HepG2 (cell line): ENCODE measurements at regions not wholly inside any gene's neighbourhood (a gene's known extent, or its start where the extent isn't known, plus 50 kb on each side); places are given as distances from the start of the nearest gene placed in this dataset.

Source experiments
- ATAC-seq: fragments of 200-7000 bp; cut with Tn5 transposase; 3 replicates; pipeline ENCODE4 v1.9.1; 2020; ENCODE audit warnings: mild to moderate bottlenecking, moderate library complexity
- BruUV-seq: library from RNA; stranded (reverse); fragments of 400-500 nt; replicated peaks from 2 replicates; lab custom pipeline; 2021; lab: Mats Ljungman, UMichigan
- CTCF ChIA-PET: fragments of 300-600 bp; formaldehyde crosslinking; extraction: SDS; loops from one replicate; lab custom pipeline; 2021; ENCODE audit warnings: low total read pairs, inconsistent platforms, low intra/inter-chr PET ratio; lab: Yijun Ruan, JAX
- POLR2A ChIA-PET: fragments of 350-600 bp; sonication (Branson Sonifier 250); formaldehyde crosslinking; loops from one replicate; lab custom pipeline; 2020; ENCODE audit warnings: antibody characterized with exemption, inconsistent platforms; lab: Yijun Ruan, JAX
- DNase-seq: peaks from one replicate; pipeline ENCODE4 v3.0.0-alpha.2; 2015; ENCODE audit warnings: low spot score
- FAIRE-seq: peaks from 3 replicates; lab custom pipeline; 2011; peaks lifted over from hg19 to GRCh38; lab: Jason Lieb, UNC
- H2AFZ ChIP-seq: one replicate; pipeline ENCODE4 v1.6.1; 2011; ENCODE audit warnings: low read length, inconsistent platforms
- H3K27ac ChIP-seq: fragments of 300-600 bp; 3 replicates; pipeline ENCODE4 v1.8.0; 2011; ENCODE audit warnings: mixed run types, mild to moderate bottlenecking, mixed read lengths, low read length, inconsistent platforms; ENCODE audit not compliant: insufficient read depth; ENCODE audit errors: extremely low read length
- H3K27me3 ChIP-seq, 2 experiments: fragments of 200-600 bp in 1 of 2; 2 replicates in 1 of 2; 3 replicates in 1 of 2; pipeline versions ENCODE4 v1.6.0 to v1.8.0; 2011; ENCODE audit warnings: low read length in 2 of 2, mild to moderate bottlenecking in 2 of 2, moderate library complexity in 2 of 2, inconsistent platforms in 1 of 2; ENCODE audit not compliant: insufficient read depth in 2 of 2, control insufficient read depth in 1 of 2
- H3K36me3 ChIP-seq, 2 experiments: fragments of 200-600 bp in 1 of 2; replicated peaks in 1 of 2; 2 replicates in 1 of 2; 3 replicates in 1 of 2; pipeline versions ENCODE4 v1.5.1 to v1.8.0; 2011; ENCODE audit warnings: low read length in 2 of 2, inconsistent platforms in 1 of 2; ENCODE audit not compliant: insufficient read depth in 2 of 2, control insufficient read depth in 1 of 2
- H3K4me1 ChIP-seq: 2 replicates; pipeline ENCODE4 v1.5.1; 2012; ENCODE audit warnings: low read length, inconsistent platforms; ENCODE audit not compliant: insufficient read depth
- H3K4me2 ChIP-seq: 2 replicates; pipeline ENCODE4 v1.6.0; 2011; ENCODE audit warnings: low read depth, low read length, inconsistent platforms
- H3K4me3 ChIP-seq, 3 experiments: fragments of 200-600 bp in 1 of 3; sonication (generic), shearing (Covaris generic) in 1 of 3; replicated peaks in 1 of 3; 2 replicates each; pipeline ENCODE4 v1.5.1; 2011 to 2016; ENCODE audit warnings: low read length in 3 of 3, inconsistent platforms in 2 of 3, low read depth in 2 of 3, mild to moderate bottlenecking in 2 of 3, control low read depth in 1 of 3, mixed read lengths in 1 of 3; ENCODE audit not compliant: insufficient read depth in 1 of 3
- H3K79me2 ChIP-seq: one replicate; pipeline ENCODE4 v1.6.1; 2011; ENCODE audit warnings: low read length, inconsistent platforms; ENCODE audit not compliant: insufficient read depth
- H3K9ac ChIP-seq: 2 replicates; pipeline ENCODE4 v1.6.0; 2011; ENCODE audit warnings: mild to moderate bottlenecking, low read depth, low read length, inconsistent platforms; ENCODE audit not compliant: insufficient read depth
- H3K9me3 ChIP-seq: 2 replicates; pipeline ENCODE4 v1.5.1; 2012; ENCODE audit warnings: mild to moderate bottlenecking, low read length
- H4K20me1 ChIP-seq: 2 replicates; pipeline ENCODE4 v1.6.0; 2011; ENCODE audit warnings: inconsistent platforms, mild to moderate bottlenecking, low read length, moderate library complexity; ENCODE audit not compliant: insufficient read depth
- ATF6 ChIP-seq: sonication (generic); formaldehyde crosslinking; conservative IDR thresholded peaks from 2 replicates; pipeline ENCODE4 v1.4.0; 2020; ENCODE audit warnings: missing genetic modification reagents
- ATF7 ChIP-seq, 2 experiments: fragments of 450-650 bp in 1 of 2; sonication (generic) in 1 of 2; formaldehyde crosslinking in 1 of 2; IDR thresholded peaks; 2 replicates each; pipeline versions ENCODE4 v1.4.0 to v1.6.1; 2016 to 2020; ENCODE audit warnings: antibody characterized with exemption in 1 of 2, mild to moderate bottlenecking in 1 of 2, missing genetic modification reagents in 1 of 2
- ATM ChIP-seq: fragments of 450-650 bp; IDR thresholded peaks from 2 replicates; pipeline ENCODE4 v1.7.1; 2017; ENCODE audit warnings: mild to moderate bottlenecking, borderline replicate concordance
- CCDC6 ChIP-seq: sonication (generic); formaldehyde crosslinking; IDR thresholded peaks from 2 replicates; pipeline ENCODE4 v1.8.1; 2022; ENCODE audit warnings: mild to moderate bottlenecking, missing genetic modification reagents, moderate library complexity
- CREB1 ChIP-seq, 2 experiments: fragments of 450-650 bp in 1 of 2; IDR thresholded peaks; 2 replicates each; pipeline ENCODE4 v1.6.1; 2016 to 2017; ENCODE audit warnings: control low read depth in 1 of 2, mild to moderate bottlenecking in 1 of 2, missing compliant biosample characterization in 1 of 2, missing genetic modification characterization in 1 of 2
- IRX3 ChIP-seq: sonication (generic); formaldehyde crosslinking; IDR thresholded peaks from 2 replicates; pipeline ENCODE4 v1.8.1; 2023; ENCODE audit warnings: mild to moderate bottlenecking, low read depth, missing genetic modification reagents, borderline replicate concordance
- KDM1A ChIP-seq: IDR thresholded peaks from 2 replicates; pipeline ENCODE4 v1.6.1; 2016; ENCODE audit warnings: missing compliant biosample characterization
- MYPOP ChIP-seq: sonication (generic); formaldehyde crosslinking; IDR thresholded peaks from 2 replicates; pipeline ENCODE4 v1.8.1; 2023; ENCODE audit warnings: mild to moderate bottlenecking, moderate library complexity, missing genetic modification reagents
- PAF1 ChIP-seq: IDR thresholded peaks from 2 replicates; pipeline ENCODE4 v1.6.1; 2016; ENCODE audit warnings: missing genetic modification reagents, missing compliant biosample characterization
- POLR2A ChIP-seq, 2 experiments: IDR thresholded peaks; 2 replicates each; pipeline ENCODE4 v1.6.1; 2011; ENCODE audit warnings: low read depth in 2 of 2, low read length in 2 of 2, mild to moderate bottlenecking in 1 of 2, moderate library complexity in 1 of 2; ENCODE audit not compliant: insufficient read depth in 1 of 2
- RBM22 ChIP-seq: fragments of 200-400 bp; formaldehyde crosslinking; optimal IDR thresholded peaks from 2 replicates; pipeline ENCODE3; 2017; ENCODE audit warnings: mild to moderate bottlenecking, low read length, moderate library complexity
- RFX1 ChIP-seq: fragments of 450-650 bp; IDR thresholded peaks from 2 replicates; pipeline ENCODE4 v1.6.1; 2017
- RFX3 ChIP-seq: IDR thresholded peaks from 2 replicates; pipeline ENCODE4 v1.6.1; 2016; ENCODE audit warnings: missing biosample characterization, missing genetic modification reagents
- ZNF101 ChIP-seq: sonication (generic); formaldehyde crosslinking; IDR thresholded peaks from 2 replicates; pipeline ENCODE4 v1.4.0; 2020; ENCODE audit warnings: mild to moderate bottlenecking, low read depth, missing genetic modification reagents, borderline replicate concordance
- ZNF563 ChIP-seq: sonication (generic); formaldehyde crosslinking; IDR thresholded peaks from 2 replicates; pipeline ENCODE4 v1.8.0; 2022; ENCODE audit warnings: mild to moderate bottlenecking, moderate library complexity, missing genetic modification reagents
- ZNF589 ChIP-seq: sonication (generic); formaldehyde crosslinking; conservative IDR thresholded peaks from 2 replicates; pipeline ENCODE4 v1.8.0; 2022; ENCODE audit warnings: mild to moderate bottlenecking, moderate library complexity, missing genetic modification reagents
- ZNF703 ChIP-seq: sonication (generic); formaldehyde crosslinking; IDR thresholded peaks from 2 replicates; pipeline ENCODE4 v1.5.1; 2020; ENCODE audit warnings: missing genetic modification reagents, mild to moderate bottlenecking, moderate library complexity, borderline replicate concordance
- ZNF740 ChIP-seq: sonication (generic); formaldehyde crosslinking; IDR thresholded peaks from 2 replicates; pipeline ENCODE4 v1.4.0; 2020; ENCODE audit warnings: missing genetic modification reagents
- ZNF839 ChIP-seq: sonication (generic); formaldehyde crosslinking; IDR thresholded peaks from 2 replicates; pipeline ENCODE4 v1.4.0; 2020; ENCODE audit warnings: missing genetic modification reagents, mild to moderate bottlenecking, borderline replicate concordance
- in situ Hi-C: cut with HindIII; loops from 2 replicates; pipeline ENCODE4 v1.10.0; 2017; ENCODE audit warnings: low pct_unique_long_range_greater_than_20kb; ENCODE audit not compliant: extremely low pct_ligation_motif_present
- intact Hi-C: fragments of 100-400 bp; cut with micrococcal nuclease; formaldehyde crosslinking; loops from one replicate; pipeline ENCODE4 v1.10.0; 2022; ENCODE audit not compliant: unreplicated experiment

- TF ChIP-seq RFX1 (no peak), CREB1 (IDR thresholded peaks at IDR 0.05) (peak; percentile 63; the same call in 1 of the 2 replicates), CREB1 (CRISPR knock-in tag; IDR thresholded peaks at IDR 0.05) (no peak), MYPOP (CRISPR knock-in tag) (no peak), RBM22 (no peak), ATF7 (IDR thresholded peaks at IDR 0.05) (peak; percentile 95), ATF7 (CRISPR knock-in tag; IDR thresholded peaks at IDR 0.05) (no peak), RFX3 (no peak)
- POLR2A ChIA-PET = no interaction called here
- Histone ChIP-seq H3K27me3 (no peaks in the 10 kb centered on the region), H3K4me3 (no peak overlapping the region), H3K4me1 (no peaks in the 10 kb centered on the region), H3K79me2 (no peaks in the 10 kb centered on the region), H3K27ac (no peak overlapping the region), H2AFZ (no peak overlapping the region), H3K4me2 (no peak overlapping the region), H3K36me3 (no peaks in the 10 kb centered on the region), H3K9me3 (peaks cover 23% of the 10 kb centered on the region; the same call in 1 of the 2 replicates), H3K9ac (no peak overlapping the region), H4K20me1 (no peaks in the 10 kb centered on the region)
- ATAC-seq = no peak
- CTCF ChIA-PET = no interaction called here
- intact Hi-C loops = no loop called here
- no TSS peak for BruUV-seq
- in situ Hi-C loops = no loop called here
- no peak for FAIRE-seq
- DNase-seq = no peak
Measured at GRCh38 chr2:147097747-147098146, 747.1 kb upstream of the ACVR2A start.

GRCh38 chr2:147096671-147097070, 748.2 kb upstream of the ACVR2A start:
- Histone ChIP-seq H3K36me3 (no peaks in the 10 kb centered on the region), H3K4me3 (no peak overlapping the region), H3K79me2 (no peaks in the 10 kb centered on the region), H3K9me3 (peaks cover 18% of the 10 kb centered on the region; the same call in 1 of the 2 replicates), H3K4me2 (no peak overlapping the region), H3K9ac (no peak overlapping the region), H3K27me3 (no peaks in the 10 kb centered on the region), H4K20me1 (no peaks in the 10 kb centered on the region), H3K4me1 (no peaks in the 10 kb centered on the region), H3K27ac (no peak overlapping the region), H2AFZ (no peak overlapping the region)
- no TSS peak for BruUV-seq
- POLR2A ChIA-PET = no interaction called here
- no peak for DNase-seq
- CTCF ChIA-PET = no interaction called here
- no peak for ATAC-seq
- intact Hi-C loops = no loop called here
- no peak for FAIRE-seq
- in situ Hi-C loops = no loop called here
- TF ChIP-seq ZNF101 (CRISPR knock-in tag) (no peak), KDM1A (no peak), ZNF703 (CRISPR knock-in tag) (no peak), ATF6 (no peak), PAF1 (no peak), CCDC6 (CRISPR knock-in tag) (no peak), ZNF740 (CRISPR knock-in tag) (no peak), POLR2A (IDR thresholded peaks at IDR 0.05; ENCODE audit: insufficient read depth in 1 of 2, low read depth in 2 of 2, low read length in 2 of 2) (no peak), ZNF589 (CRISPR knock-in tag) (no peak), ZNF839 (no peak), ATM (no peak), IRX3 (CRISPR knock-in tag) (no peak), ZNF563 (CRISPR knock-in tag) (no peak)
